Osteoblast (primary cell): ENCODE measurements at regions not wholly inside any gene's neighbourhood (a gene's known extent, or its start where the extent isn't known, plus 50 kb on each side); places are given as distances from the start of the nearest gene placed in this dataset.

Experiments used
- DNase-seq: peaks from one replicate; pipeline ENCODE4 v3.0.0; 2011; ENCODE audit warnings: low spot score, mixed read lengths; ENCODE audit not compliant: insufficient read length; ENCODE audit errors: missing footprints
- H2AFZ ChIP-seq: 2 replicates; pipeline ENCODE4 v1.6.0; 2011; ENCODE audit warnings: mild to moderate bottlenecking, low read length
- H3K27ac ChIP-seq: 2 replicates; pipeline ENCODE4 v1.5.1; 2011; ENCODE audit warnings: mild to moderate bottlenecking, low read depth, low read length, moderate library complexity
- H3K27me3 ChIP-seq: 2 replicates; pipeline ENCODE4 v1.6.0; 2012; ENCODE audit warnings: mild to moderate bottlenecking, control low read depth, inconsistent platforms, low read length, moderate library complexity; ENCODE audit not compliant: insufficient read depth
- H3K36me3 ChIP-seq: 2 replicates; pipeline ENCODE4 v1.5.1; 2011; ENCODE audit warnings: mild to moderate bottlenecking, low read length, control low read depth, moderate library complexity; ENCODE audit not compliant: insufficient read depth
- H3K4me1 ChIP-seq: 2 replicates; pipeline ENCODE4 v1.5.1; 2011; ENCODE audit warnings: mild to moderate bottlenecking, low read length, control low read depth, moderate library complexity; ENCODE audit not compliant: insufficient read depth
- H3K4me2 ChIP-seq: 2 replicates; pipeline ENCODE4 v1.6.0; 2011; ENCODE audit warnings: mild to moderate bottlenecking, low read length; ENCODE audit not compliant: insufficient read depth
- H3K4me3 ChIP-seq: fragments of 200-600 bp; sonication (generic); 3 replicates; pipeline ENCODE4 v1.5.1; 2012; ENCODE audit warnings: mild to moderate bottlenecking, low read length, inconsistent platforms; ENCODE audit not compliant: insufficient read depth
- H3K79me2 ChIP-seq: 2 replicates; pipeline ENCODE4 v1.6.0; 2012; ENCODE audit warnings: mild to moderate bottlenecking, low read length, control low read depth, inconsistent platforms; ENCODE audit not compliant: insufficient read depth
- H3K9me3 ChIP-seq: 2 replicates; pipeline ENCODE4 v1.5.1; 2011; ENCODE audit warnings: low read depth, low read length, control low read depth
- H4K20me1 ChIP-seq: 2 replicates; pipeline ENCODE4 v1.6.0; 2012; ENCODE audit warnings: mild to moderate bottlenecking, low read length, control low read depth; ENCODE audit not compliant: insufficient read depth
- TF ChIP-seq, protein P1 (sequence below): IDR thresholded peaks from 2 replicates; pipeline ENCODE4 v1.5.1; 2011; ENCODE audit warnings: mild to moderate bottlenecking, low read depth, low read length, moderate library complexity; ENCODE audit errors: extremely low read depth

DNA sequence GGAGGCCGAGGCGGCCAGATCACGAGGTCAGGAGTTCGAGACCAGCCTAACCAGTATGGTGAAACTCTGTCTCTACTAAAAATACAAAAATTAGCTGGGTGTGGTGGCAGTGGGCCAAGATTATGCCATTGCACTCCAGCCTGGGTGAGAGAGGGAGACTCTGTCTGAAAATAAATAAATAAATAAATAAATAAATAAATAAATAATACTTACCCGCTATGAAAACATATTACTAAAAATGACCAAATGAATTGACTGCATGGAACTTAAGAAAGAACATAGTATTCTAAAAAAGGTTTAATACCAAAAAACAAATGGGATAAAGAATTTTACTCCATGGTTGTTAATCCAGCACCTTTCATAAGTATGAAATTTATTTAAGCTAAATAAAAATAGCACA lies 305.0 kb downstream of the GATA3 start:
- H3K4me1 ChIP-seq, result no peaks in the 10 kb centered on the region
- no peak for DNase-seq
- no peaks in the 10 kb centered on the region for H3K27me3 ChIP-seq
- no peak overlapping the region for H3K27ac ChIP-seq
- H2AFZ ChIP-seq, result no peak overlapping the region
- H3K4me2 ChIP-seq, result no peak overlapping the region
- H3K4me3 ChIP-seq, result no peak overlapping the region
- H3K79me2 ChIP-seq, result no peaks in the 10 kb centered on the region
- H4K20me1 ChIP-seq, result no peaks in the 10 kb centered on the region
- no peaks in the 10 kb centered on the region for H3K36me3 ChIP-seq
- TF ChIP-seq, protein P1, sequence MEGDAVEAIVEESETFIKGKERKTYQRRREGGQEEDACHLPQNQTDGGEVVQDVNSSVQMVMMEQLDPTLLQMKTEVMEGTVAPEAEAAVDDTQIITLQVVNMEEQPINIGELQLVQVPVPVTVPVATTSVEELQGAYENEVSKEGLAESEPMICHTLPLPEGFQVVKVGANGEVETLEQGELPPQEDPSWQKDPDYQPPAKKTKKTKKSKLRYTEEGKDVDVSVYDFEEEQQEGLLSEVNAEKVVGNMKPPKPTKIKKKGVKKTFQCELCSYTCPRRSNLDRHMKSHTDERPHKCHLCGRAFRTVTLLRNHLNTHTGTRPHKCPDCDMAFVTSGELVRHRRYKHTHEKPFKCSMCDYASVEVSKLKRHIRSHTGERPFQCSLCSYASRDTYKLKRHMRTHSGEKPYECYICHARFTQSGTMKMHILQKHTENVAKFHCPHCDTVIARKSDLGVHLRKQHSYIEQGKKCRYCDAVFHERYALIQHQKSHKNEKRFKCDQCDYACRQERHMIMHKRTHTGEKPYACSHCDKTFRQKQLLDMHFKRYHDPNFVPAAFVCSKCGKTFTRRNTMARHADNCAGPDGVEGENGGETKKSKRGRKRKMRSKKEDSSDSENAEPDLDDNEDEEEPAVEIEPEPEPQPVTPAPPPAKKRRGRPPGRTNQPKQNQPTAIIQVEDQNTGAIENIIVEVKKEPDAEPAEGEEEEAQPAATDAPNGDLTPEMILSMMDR, result no peak
- peaks cover 3% of the 10 kb centered on the region for H3K9me3 ChIP-seq

DNA sequence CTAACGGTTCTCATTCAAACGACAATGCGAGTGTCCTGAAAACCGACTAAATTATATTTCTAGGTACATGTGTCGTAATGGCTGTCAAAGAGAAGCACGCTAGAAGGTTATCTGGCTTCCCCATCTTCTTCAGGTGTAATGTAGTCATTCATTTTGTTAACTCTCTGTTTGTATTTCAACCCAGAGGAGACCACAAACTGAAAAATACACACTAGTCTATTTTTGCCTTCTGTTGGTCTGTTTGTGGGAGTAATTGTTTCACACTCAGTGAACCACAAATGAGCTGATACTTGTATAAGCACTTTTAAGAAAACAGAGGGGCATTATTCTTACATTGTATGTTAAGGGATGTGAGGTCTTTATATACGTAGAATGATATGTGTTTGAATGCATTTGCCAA lies 305.9 kb downstream of the GATA3 start:
- H3K36me3 ChIP-seq, result no peaks in the 10 kb centered on the region
- no peaks in the 10 kb centered on the region for H3K4me1 ChIP-seq
- peaks cover 3% of the 10 kb centered on the region for H3K9me3 ChIP-seq
- no peak overlapping the region for H3K27ac ChIP-seq
- H2AFZ ChIP-seq, result no peak overlapping the region
- no peak overlapping the region for H3K4me2 ChIP-seq
- no peaks in the 10 kb centered on the region for H3K27me3 ChIP-seq
- no peak for DNase-seq
- H4K20me1 ChIP-seq, result no peaks in the 10 kb centered on the region
- H3K79me2 ChIP-seq, result no peaks in the 10 kb centered on the region
- no peak overlapping the region for H3K4me3 ChIP-seq
- TF ChIP-seq, protein P1, result no peak

DNA sequence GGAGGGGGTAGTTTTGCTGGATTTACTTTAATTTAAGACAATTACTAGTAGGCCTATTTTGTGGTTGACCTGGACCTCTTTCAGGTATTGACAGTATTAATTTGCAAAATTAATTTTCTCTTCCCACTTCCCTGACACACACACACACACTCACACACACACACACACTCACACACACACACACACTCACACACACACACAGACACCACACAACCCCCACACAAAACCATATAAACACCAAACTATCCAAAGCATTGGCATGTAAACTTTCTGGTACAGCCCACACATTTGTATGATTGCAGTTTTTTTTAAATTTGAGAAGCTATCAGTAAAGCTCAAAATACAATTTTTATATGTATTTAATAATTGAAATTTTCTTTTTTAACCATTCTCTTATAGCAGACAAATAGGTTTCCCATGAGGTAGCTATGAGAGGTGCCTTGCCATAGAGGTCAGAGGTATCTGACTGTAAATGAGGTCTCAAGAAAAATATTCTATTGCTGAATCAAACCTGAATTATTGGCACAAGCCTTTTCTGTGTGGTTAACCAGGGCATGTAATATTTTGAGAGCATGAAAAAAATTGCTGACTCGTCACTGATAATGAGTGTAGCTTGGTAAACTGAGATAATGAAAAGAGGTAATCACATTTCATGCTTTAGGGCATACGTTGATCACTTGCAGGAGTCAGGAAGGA lies 306.5 kb downstream of the GATA3 start:
- H3K79me2 ChIP-seq, result no peaks in the 10 kb centered on the region
- H3K4me2 ChIP-seq, result no peak overlapping the region
- H3K9me3 ChIP-seq, result peaks cover 3% of the 10 kb centered on the region
- TF ChIP-seq, protein P1, result no peak
- no peaks in the 10 kb centered on the region for H3K36me3 ChIP-seq
- H4K20me1 ChIP-seq, result no peaks in the 10 kb centered on the region
- no peak overlapping the region for H3K27ac ChIP-seq
- no peaks in the 10 kb centered on the region for H3K4me1 ChIP-seq
- no peak overlapping the region for H2AFZ ChIP-seq
- DNase-seq, result no peak
- no peak overlapping the region for H3K4me3 ChIP-seq
- no peaks in the 10 kb centered on the region for H3K27me3 ChIP-seq

DNA sequence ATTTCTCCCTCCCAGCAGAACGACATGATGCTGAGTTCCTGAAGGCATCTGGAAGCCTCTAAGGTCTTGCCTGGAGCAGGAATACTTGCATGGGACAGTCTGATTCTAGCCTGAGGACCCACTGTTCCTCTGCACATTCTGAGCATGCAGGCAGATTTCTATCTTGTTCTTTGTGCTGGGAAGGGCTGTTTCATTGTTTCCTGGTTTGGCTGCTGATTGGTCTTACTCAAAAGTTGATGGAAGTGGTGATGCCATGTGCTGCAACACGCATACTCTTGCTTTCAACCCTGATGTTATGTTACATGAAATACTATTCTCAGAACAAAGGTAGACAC lies 307.0 kb downstream of the GATA3 start:
- no peak for DNase-seq

More for the DNA sequence above, 307.0 kb downstream of the GATA3 start:
- H3K27me3 ChIP-seq, result no peaks in the 10 kb centered on the region
- no peaks in the 10 kb centered on the region for H4K20me1 ChIP-seq
- TF ChIP-seq, protein P1, result no peak
- H3K4me2 ChIP-seq, result no peak overlapping the region
- no peak overlapping the region for H2AFZ ChIP-seq
- H3K9me3 ChIP-seq, result peaks cover 3% of the 10 kb centered on the region
- no peaks in the 10 kb centered on the region for H3K36me3 ChIP-seq
- H3K27ac ChIP-seq, result no peak overlapping the region
- no peaks in the 10 kb centered on the region for H3K79me2 ChIP-seq
- no peak overlapping the region for H3K4me3 ChIP-seq
- H3K4me1 ChIP-seq, result no peaks in the 10 kb centered on the region
